ENCODE measurements at regions not wholly inside any gene's neighbourhood (a gene's known extent, or its start where the extent isn't known, plus 50 kb on each side); places are given as distances from the start of the nearest gene placed in this dataset.
A peak's percentile ranks its signal among the peaks of the same experiment; 100 is the strongest.
"Not testable (repeated sequence)": the region's sequence is repeated elsewhere in the genome, so short reads cannot be mapped to it uniquely, and the experiment has no call there.

DNA sequence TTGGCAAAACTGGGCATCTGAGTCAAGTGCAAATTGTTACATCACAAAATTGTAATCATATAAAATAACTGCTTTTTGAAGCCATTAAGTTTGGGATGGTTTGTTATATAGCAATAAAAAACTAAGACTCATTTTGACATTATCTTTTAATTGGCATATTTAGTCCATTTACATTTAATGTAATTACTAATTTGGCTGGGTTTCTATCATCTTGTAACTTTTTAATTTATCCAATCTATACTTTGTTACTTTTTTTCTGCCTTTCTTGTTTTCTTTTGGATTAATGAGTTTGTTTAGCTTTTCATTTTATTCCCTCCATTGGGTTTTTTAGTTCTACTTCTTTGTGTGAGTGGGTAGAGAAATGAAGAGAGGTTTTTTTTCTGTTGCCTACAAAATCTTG lies 76.3 kb downstream of the DRAM2 start:
- no peak for DNase-seq (ENCODE audit: low read depth)

- no peak for DNase-seq (ENCODE audit: low read depth)
Measured at GRCh38 chr1:111062624-111063023, 77.3 kb downstream of the DRAM2 start.

GRCh38 chr1:111062081-111062480 lies 77.8 kb downstream of the DRAM2 start:
- DNase-seq (ENCODE audit: low read depth): no peak

DNA sequence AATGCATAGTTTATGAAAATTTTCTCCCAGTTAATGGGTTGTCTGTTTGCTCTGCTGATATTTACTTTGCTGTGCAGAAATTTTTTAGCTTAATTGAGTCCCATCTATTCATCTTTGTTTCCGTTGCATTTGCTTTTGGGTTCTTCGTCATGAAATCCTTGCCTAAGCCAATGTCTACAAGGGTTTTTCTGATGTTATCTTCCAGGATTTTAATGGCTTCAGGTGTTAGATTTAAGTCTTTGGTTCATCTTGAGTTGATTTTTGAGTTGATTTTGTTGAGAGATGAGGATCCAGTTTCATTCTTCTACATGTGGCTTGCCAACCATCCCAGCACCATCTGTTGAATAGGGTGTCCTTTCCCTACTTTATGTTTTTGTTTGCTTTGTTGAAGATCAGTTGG lies 85.2 kb downstream of the DRAM2 start:
- DNase-seq (ENCODE audit: low read depth): no peak

GRCh38 chr1:111052246-111052645 lies 87.6 kb downstream of the DRAM2 start:
- peak; percentile 5 for DNase-seq (ENCODE audit: low read depth)

DNA sequence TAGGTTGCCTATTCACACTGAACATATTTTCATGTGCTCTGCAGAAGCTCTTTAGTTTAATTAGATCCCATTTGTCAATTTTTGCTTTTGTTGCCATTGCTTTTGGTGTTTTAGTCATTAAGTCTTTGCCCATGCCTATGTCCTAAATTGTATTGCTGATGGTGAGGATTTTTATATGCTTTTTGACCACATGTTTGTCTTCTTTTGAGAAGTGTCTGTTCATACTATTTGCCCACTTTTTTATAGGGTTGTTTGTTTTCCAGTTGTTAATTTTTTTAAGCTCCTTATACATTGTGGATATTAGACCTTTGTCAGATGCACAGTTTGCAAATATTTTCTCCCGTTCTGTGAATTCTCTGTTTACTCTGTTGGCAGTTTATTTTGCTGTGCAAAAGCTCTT lies 84.5 kb upstream of the LRIF1 start:
- not testable (repeated sequence) for DNase-seq (ENCODE audit: low read depth)

- no peak for DNase-seq (ENCODE audit: low read depth)
Measured at GRCh38 chr1:111045033-111045722, 81.5 kb upstream of the LRIF1 start.

DNA sequence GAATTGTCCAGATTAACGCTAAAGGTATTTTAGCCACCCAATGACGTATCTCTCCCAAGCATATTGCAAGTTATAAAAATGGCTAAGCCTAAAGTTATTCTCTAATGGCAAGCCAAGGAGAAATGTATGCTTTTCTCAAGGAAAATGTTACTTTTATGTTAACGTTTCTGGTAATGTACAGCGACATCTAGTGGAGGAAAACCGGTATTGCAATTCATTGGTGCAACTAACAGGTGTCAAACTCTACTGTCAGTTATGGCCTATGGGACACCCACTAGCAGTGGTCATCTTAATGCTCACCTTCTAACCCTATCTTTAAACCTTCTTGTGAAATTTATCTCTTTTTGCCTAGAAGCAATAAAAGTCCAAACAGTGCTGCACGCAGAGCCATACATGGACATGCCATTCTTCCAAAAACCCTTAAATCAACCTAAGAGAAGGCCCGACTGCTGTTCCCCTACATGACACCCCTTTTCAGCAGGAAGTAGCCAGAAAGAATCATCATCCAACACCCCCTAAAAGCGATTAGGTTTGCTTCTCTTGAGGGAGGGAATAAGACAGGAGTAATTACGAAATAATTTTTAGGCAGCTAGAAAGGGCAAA lies 68.7 kb upstream of the LRIF1 start:
- DNase-seq (ENCODE audit: low read depth): peak; percentile 54

DNA sequence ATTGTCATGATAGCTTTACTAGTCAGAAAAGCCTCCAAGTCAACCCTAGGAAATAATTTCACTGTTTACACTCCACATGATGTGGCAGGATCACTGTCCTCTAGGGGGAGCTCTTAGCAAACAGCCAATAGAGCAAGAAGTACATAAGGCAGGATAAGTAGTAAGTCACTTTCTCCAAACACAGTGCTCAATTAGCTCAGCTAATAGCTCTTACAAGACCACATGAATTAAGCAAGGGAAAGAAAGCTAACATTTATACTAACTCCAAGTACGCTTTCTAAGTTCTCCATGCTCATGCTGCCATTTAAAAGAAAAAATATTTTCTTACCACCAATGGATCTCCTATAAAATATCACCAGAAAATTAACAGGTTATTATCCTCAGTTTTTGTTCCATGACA lies 66.9 kb upstream of the LRIF1 start:
- peak; percentile 61 for DNase-seq (ENCODE audit: low read depth)

DNA sequence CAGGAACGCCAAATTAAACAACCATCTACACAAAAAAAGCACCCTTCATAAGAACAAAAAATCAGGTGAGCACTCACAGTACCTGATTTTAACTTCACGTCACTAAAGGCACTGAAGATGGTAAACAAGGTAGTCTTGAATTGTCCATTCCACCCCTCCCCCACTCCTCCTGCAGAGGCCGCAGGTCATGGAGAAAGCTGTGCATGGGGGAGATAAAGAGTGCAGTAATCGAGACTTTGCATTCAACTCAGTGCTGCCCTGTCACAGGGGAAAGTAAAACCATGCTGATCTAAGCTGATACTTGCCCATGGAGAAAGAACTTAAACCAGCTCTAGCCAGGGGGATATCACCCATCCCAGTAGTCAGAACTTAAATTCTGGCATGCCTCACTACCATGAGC lies 61.4 kb upstream of the LRIF1 start:
- DNase-seq (ENCODE audit: low read depth): no peak

- DNase-seq (ENCODE audit: low read depth): no peak
Measured at GRCh38 chr1:111015222-111015621, 51.5 kb upstream of the LRIF1 start.
